ENCODE measurements at regions not wholly inside any gene's neighbourhood (a gene's known extent, or its start where the extent isn't known, plus 50 kb on each side); places are given as distances from the start of the nearest gene placed in this dataset.

DNA sequence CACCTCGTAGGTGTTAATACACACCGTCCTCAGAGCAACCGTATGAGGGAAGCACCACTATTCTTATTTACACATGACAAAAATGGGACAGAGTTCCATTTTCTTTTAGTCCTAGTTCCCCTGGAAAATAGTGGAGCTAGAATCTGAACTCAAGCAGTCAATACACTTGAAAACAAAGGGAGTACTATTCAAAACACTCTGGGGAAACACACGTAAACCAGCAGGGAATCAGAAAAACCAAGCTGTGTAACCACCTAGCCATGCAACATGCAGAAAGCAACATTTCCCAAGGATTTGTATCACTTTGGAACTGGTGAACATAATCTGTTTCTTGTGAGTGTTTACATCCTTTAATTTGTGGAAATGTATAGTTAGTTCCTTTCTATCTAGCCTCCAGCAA, 208.2 kb downstream of the UBE2E3 start:
- CTCF ChIA-PET (ENCODE audit: low intra/inter-chr PET ratio, low total read pairs) = no interaction called here
- H3K27ac ChIP-seq (ENCODE audit: extremely low read length, insufficient read depth, low read length) = no peak overlapping the region
- no peaks in the 10 kb centered on the region for H3K36me3 ChIP-seq (replicated peaks in 1 of 2; ENCODE audit: control insufficient read depth in 1 of 2, insufficient read depth in 2 of 2, low read length in 2 of 2)
- H3K9me3 ChIP-seq (ENCODE audit: low read length) = no peaks in the 10 kb centered on the region
- no peaks in the 10 kb centered on the region for H4K20me1 ChIP-seq (ENCODE audit: insufficient read depth, low read length)
- FAIRE-seq (no peak), ATAC-seq (no peak), DNase-seq (ENCODE audit: low spot score) (no peak)
- in situ Hi-C loops (cut with HindIII; ENCODE audit: extremely low pct_ligation_motif_present, low pct_unique_long_range_greater_than_20kb) (no loop called here), intact Hi-C loops (cut with micrococcal nuclease; ENCODE audit: unreplicated experiment) (no loop called here)
- no TSS peak for BruUV-seq (replicated peaks)
- no peak overlapping the region for H3K4me2 ChIP-seq (ENCODE audit: low read depth, low read length)
- POLR2A ChIA-PET = no interaction called here
- H3K9ac ChIP-seq (ENCODE audit: insufficient read depth, low read depth, low read length) = no peak overlapping the region
- H3K79me2 ChIP-seq (ENCODE audit: insufficient read depth, low read length) = no peaks in the 10 kb centered on the region
- H3K4me3 ChIP-seq (replicated peaks in 1 of 3; ENCODE audit: insufficient read depth in 1 of 3, low read depth in 2 of 3, low read length in 3 of 3) = no peak overlapping the region
- 7% methylated on average over 4 of the region's 4 CpGs for WGBS (ENCODE audit: low lambda C conversion rate)
- no peaks in the 10 kb centered on the region for H3K4me1 ChIP-seq (ENCODE audit: insufficient read depth, low read length)
- no peak overlapping the region for H2AFZ ChIP-seq (ENCODE audit: low read length)
- no peaks in the 10 kb centered on the region for H3K27me3 ChIP-seq (ENCODE audit: control insufficient read depth in 1 of 2, insufficient read depth in 2 of 2, low read length in 2 of 2)
- TF ChIP-seq, protein P1, sequence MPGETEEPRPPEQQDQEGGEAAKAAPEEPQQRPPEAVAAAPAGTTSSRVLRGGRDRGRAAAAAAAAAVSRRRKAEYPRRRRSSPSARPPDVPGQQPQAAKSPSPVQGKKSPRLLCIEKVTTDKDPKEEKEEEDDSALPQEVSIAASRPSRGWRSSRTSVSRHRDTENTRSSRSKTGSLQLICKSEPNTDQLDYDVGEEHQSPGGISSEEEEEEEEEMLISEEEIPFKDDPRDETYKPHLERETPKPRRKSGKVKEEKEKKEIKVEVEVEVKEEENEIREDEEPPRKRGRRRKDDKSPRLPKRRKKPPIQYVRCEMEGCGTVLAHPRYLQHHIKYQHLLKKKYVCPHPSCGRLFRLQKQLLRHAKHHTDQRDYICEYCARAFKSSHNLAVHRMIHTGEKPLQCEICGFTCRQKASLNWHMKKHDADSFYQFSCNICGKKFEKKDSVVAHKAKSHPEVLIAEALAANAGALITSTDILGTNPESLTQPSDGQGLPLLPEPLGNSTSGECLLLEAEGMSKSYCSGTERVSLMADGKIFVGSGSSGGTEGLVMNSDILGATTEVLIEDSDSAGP (CRISPR knock-in tag; IDR thresholded peaks at IDR 0.05; ENCODE audit: borderline replicate concordance) = no peak
- no peak for TF ChIP-seq HHEX (CRISPR knock-in tag; IDR thresholded peaks at IDR 0.05)
- TF ChIP-seq, protein P2, sequence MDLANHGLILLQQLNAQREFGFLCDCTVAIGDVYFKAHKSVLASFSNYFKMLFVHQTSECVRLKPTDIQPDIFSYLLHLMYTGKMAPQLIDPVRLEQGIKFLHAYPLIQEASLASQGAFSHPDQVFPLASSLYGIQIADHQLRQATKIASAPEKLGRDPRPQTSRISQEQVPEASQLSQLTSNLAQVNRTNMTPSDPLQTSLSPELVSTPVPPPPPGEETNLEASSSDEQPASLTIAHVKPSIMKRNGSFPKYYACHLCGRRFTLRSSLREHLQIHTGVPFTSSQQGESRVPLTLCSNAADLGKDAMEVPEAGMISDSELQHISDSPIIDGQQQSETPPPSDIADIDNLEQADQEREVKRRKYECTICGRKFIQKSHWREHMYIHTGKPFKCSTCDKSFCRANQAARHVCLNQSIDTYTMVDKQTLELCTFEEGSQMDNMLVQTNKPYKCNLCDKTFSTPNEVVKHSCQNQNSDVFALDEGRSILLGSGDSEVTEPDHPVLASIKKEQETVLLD (CRISPR knock-in tag; IDR thresholded peaks at IDR 0.05; ENCODE audit: low read depth) = no peak
- TF ChIP-seq KDM1A (CRISPR knock-in tag; IDR thresholded peaks at IDR 0.05) = no peak
- TF ChIP-seq ZNF484 (CRISPR knock-in tag; IDR thresholded peaks at IDR 0.05; ENCODE audit: borderline replicate concordance, low read depth) = no peak
- TF ChIP-seq, protein P3, sequence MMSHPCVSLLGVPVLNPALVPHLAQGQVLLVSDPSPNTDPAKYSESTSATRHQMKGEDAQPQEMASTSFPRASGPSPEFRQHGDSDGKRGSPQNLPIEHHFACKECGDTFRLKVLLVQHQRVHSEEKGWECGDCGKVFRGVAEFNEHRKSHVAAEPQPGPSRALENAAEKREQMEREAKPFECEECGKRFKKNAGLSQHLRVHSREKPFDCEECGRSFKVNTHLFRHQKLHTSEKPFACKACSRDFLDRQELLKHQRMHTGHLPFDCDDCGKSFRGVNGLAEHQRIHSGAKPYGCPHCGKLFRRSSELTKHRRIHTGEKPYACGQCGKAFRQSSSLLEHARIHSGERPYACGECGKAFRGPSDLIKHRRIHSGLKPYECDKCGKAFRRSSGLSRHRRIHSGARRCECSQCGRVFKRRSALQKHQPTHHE (CRISPR knock-in tag; IDR thresholded peaks at IDR 0.05; ENCODE audit: borderline replicate concordance) = no peak
- no peak for TF ChIP-seq MBD4 (IDR thresholded peaks at IDR 0.05; ENCODE audit: borderline replicate concordance, low read length)
- no peak for TF ChIP-seq FOXO1 (CRISPR knock-in tag; IDR thresholded peaks at IDR 0.05)
- no peak for TF ChIP-seq FUBP1 (CRISPR knock-in tag; IDR thresholded peaks at IDR 0.05; ENCODE audit: borderline replicate concordance)
- TF ChIP-seq HMG20A (CRISPR knock-in tag; IDR thresholded peaks at IDR 0.05; ENCODE audit: borderline replicate concordance) = no peak
- no peak for TF ChIP-seq ZBTB21 (CRISPR knock-in tag; IDR thresholded peaks at IDR 0.05)
- TF ChIP-seq HNF4G (IDR thresholded peaks at IDR 0.05; ENCODE audit: borderline replicate concordance, low read depth, low read length) = no peak
- TF ChIP-seq HNF4G (CRISPR knock-in tag; IDR thresholded peaks at IDR 0.05; ENCODE audit: borderline replicate concordance, low read depth) = no peak
- no peak for TF ChIP-seq MEIS2 (CRISPR knock-in tag; IDR thresholded peaks at IDR 0.05)
- no peak for TF ChIP-seq TBP (CRISPR knock-in tag; IDR thresholded peaks at IDR 0.05)
- TF ChIP-seq ZNF44 (CRISPR knock-in tag; IDR thresholded peaks at IDR 0.05) = no peak
- no peak for TF ChIP-seq ISX (CRISPR knock-in tag; conservative IDR thresholded peaks at IDR 0.05)
- no peak for TF ChIP-seq ZNF20 (CRISPR knock-in tag; IDR thresholded peaks at IDR 0.05)
- TF ChIP-seq TBL1XR1 (IDR thresholded peaks at IDR 0.05; ENCODE audit: borderline replicate concordance, low read length, partially characterized antibody) = no peak
- TF ChIP-seq ETV5 (CRISPR knock-in tag; IDR thresholded peaks at IDR 0.05; ENCODE audit: borderline replicate concordance) = no peak

Measured in HepG2 (cell line).